Liver (tissue), 3 donors: ENCODE measurements at regions not wholly inside any gene's neighbourhood (a gene's known extent, or its start where the extent isn't known, plus 50 kb on each side); places are given as distances from the start of the nearest gene placed in this dataset.

Experiments
- CTCF ChIP-seq: fragments of 150-350 bp; IDR thresholded peaks from 2 replicates; pipeline ENCODE4 v1.5.1; 2017; ENCODE audit warnings: improper control_type of control experiment, low read depth, low read length; ENCODE audit not compliant: missing input control
- EGR1 ChIP-seq, 2 donors: IDR thresholded peaks; 2 replicates each; pipeline ENCODE4 v1.6.1; 2016 to 2018; ENCODE audit warnings: antibody characterized with exemption in 2 of 2, low read depth in 2 of 2
- JUND ChIP-seq, 2 donors: IDR thresholded peaks; 2 replicates each; pipeline ENCODE4 v1.6.1; 2016; ENCODE audit warnings: antibody characterized with exemption in 2 of 2
- TAF1 ChIP-seq: conservative IDR thresholded peaks from 2 replicates; pipeline ENCODE4 v1.6.1; 2016; ENCODE audit warnings: antibody characterized with exemption, mild to moderate bottlenecking
- donor health status: healthy.
- donor health status: healthy.

- TF ChIP-seq CTCF (no peak), EGR1 (IDR thresholded peaks at IDR 0.05; ENCODE audit: low read depth in 2 of 2) (no peak), JUND (IDR thresholded peaks at IDR 0.05) (peak in 1 of 2 donors; percentile 43), TAF1 (no peak)
Observed at GRCh38 chr6:139834232-139834631, 459.8 kb upstream of the CITED2 start.
